GM20000 (cell line): ENCODE measurements at regions not wholly inside any gene's neighbourhood (a gene's known extent, or its start where the extent isn't known, plus 50 kb on each side); places are given as distances from the start of the nearest gene placed in this dataset.

Experiments used
- DNase-seq: peaks from one replicate; pipeline ENCODE4 v3.0.0; 2012; ENCODE audit warnings: low spot score
- TF ChIP-seq, protein P1 (sequence below): IDR thresholded peaks from 2 replicates; pipeline ENCODE4 v1.5.1; 2012; ENCODE audit warnings: mild to moderate bottlenecking, control low read depth; ENCODE audit errors: extremely low read depth, missing control alignments

DNA sequence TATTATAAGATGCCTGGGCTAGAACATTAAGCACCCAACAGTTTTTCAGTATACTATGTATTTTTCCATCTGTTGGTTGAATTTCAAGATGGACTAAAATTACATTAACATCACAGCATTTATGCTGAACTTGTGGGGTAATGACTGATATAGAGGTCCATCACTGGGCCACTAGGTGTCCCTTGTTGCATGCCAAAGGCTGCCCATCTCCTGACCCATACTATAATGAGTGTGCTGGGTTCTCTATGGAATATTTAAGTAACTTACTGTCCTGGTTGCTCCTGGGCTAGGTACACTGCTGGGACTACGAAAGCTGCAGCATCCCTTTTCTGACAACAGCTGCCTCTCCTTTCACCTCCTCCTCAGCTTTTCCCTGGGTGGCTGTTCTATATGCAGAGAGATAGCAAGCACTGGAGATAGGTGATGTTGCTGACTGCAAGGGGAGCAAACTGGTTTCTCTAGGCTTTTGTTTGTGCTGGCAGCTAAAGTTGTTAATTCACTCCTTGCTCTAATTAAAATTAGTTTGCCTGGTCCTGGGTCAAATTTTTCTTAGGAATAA is 138.6 kb upstream of the TRHDE start:
- TF ChIP-seq, protein P1, sequence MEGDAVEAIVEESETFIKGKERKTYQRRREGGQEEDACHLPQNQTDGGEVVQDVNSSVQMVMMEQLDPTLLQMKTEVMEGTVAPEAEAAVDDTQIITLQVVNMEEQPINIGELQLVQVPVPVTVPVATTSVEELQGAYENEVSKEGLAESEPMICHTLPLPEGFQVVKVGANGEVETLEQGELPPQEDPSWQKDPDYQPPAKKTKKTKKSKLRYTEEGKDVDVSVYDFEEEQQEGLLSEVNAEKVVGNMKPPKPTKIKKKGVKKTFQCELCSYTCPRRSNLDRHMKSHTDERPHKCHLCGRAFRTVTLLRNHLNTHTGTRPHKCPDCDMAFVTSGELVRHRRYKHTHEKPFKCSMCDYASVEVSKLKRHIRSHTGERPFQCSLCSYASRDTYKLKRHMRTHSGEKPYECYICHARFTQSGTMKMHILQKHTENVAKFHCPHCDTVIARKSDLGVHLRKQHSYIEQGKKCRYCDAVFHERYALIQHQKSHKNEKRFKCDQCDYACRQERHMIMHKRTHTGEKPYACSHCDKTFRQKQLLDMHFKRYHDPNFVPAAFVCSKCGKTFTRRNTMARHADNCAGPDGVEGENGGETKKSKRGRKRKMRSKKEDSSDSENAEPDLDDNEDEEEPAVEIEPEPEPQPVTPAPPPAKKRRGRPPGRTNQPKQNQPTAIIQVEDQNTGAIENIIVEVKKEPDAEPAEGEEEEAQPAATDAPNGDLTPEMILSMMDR, result no peak

DNA sequence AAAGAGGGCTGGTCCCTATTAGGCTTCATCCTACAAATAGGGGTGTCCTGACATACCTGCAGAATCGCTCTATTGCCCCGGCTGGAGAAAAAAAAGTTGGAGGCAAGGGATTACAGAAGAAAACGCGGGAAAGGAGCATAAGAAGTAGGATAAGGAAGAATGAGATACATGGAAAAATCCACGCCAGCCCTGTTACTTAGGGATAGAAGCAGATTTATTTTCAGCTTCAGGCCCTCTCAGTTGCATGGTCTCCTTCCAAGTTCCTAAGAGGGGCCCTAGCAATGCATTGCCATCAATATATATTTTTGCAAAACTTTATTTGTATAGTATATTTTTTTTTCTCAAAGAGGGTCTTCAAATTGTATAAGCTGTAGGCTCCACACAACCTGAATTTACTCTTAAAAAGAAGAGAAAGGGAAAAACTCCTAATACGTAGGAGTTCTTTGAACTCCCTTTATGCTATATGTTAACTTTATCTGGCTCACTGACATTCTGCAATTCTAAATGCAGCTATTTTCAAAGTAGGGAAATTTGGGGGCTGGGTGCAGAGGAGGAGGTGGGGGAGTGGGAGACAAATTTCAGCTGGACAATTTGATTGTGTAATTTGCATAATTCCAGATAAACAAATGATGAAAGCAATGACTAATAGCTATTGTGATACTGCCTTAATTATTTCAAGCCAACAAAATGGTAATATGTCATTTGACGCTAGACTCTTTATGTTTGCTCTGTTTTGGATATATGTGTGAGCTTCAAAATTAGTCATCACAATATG is 137.7 kb upstream of the TRHDE start:
- no peak for DNase-seq
- TF ChIP-seq, protein P1, result no peak

More for the DNA sequence above, 138.6 kb upstream of the TRHDE start:
- no peak for DNase-seq

DNA sequence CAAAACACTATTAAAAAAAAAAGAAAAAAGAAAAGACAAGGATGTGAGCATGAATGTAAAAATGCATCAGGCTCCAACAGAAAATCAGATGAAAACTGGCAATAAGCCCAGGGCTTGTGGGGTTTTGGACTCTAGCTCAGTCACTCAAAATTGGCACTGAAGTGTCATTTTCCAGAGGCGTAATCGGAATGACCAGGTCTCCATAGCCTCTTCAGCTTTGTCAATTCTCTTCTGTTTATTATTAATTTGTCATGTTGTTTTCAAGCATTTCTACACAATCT is 137.2 kb upstream of the TRHDE start:
- no peak for DNase-seq
- TF ChIP-seq, protein P1, result no peak

DNA sequence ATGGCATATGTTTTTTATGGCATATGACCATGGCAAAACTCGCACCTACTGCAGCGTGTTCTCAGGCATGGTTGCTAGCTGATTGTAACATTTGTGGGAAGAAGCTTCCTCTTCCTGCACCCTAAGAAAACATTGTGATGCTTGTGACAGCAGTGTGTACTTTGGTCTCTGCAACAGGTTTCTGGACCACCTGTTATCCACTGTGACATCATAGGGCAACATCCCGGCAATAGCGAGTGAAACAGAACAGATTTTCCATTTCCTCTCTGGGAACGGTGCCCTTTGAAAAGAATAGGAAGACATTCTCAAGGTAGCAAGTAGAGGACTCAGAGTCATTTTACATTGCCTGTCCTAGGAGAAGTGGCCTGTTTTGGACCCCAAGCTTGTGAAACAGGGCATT is 135.4 kb upstream of the TRHDE start:
- no peak for DNase-seq
- TF ChIP-seq, protein P1, result no peak

DNA sequence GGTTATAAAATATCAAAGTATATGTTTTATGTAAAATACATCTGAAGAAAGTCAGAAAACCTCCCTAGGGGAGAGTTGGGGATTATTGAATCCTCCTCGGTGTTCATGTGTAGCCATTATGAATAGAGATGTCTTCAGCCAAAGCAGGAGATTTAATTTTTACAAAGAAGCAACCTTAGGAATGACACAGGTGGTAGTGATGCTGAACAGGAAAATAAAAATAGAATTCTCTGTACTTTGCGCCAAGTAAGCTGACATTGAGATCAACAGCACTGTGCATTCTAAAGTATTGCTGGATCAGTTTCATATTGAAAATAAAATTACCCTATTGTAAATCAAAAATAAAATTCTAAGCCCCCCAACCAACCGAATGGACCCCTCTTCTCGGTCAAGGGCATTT is 132.8 kb upstream of the TRHDE start:
- TF ChIP-seq, protein P1, result no peak
- no peak for DNase-seq

DNA sequence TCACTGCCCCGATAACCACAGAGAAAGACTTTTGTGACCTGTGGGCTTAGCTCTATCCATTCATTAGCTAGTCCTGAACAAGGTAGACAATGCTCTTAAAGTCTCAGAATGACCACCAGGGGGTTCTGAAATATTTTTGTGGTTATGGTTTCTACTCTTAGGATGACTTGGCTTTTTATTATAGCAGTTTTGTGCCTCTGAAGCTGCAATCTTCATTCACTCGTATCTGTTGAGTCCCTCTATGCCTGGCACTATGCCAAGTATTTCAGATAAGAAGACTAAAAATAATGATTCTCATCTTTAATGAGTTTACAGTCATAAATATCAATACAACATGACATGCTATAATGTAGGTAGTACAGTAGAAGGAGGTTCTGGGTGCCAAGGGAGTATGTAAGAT is 130.8 kb upstream of the TRHDE start:
- DNase-seq, result peak; percentile 36
- TF ChIP-seq, protein P1, result no peak

DNA sequence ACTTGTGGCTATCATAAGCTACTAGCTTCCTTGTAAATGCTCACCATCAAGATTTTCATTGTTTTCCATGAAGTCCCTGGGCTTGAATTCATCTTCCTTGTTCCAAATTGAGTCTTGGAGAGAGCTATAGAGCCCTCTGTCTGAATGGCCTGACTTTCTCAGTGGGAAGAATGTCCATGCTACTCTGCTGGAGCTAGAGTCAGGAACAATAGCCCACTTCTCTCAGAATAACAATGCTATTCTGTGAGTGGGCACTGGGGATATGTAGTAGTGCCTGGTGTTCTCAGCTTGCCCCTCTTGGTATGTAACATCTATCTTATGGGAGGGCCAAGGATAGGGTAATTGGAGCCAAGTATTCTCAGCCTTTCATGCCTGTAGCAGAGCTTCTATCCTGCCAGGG is 127.6 kb upstream of the TRHDE start:
- DNase-seq, result no peak
- TF ChIP-seq, protein P1, result no peak
